ENCODE measurements at regions not wholly inside any gene's neighbourhood (a gene's known extent, or its start where the extent isn't known, plus 50 kb on each side); places are given as distances from the start of the nearest gene placed in this dataset.

GRCh38 chr6:155505608-155505989 lies 50.0 kb upstream of the NOX3 start (continued):
- no peak for TF ChIP-seq BHLHE40 (IDR thresholded peaks at IDR 0.05; ENCODE audit: low read depth, low read length)
- no peak for TF ChIP-seq MYC (IDR thresholded peaks at IDR 0.05; ENCODE audit: borderline replicate concordance, low read length)
- no peak for TF ChIP-seq RFX5 (IDR thresholded peaks at IDR 0.05)
- no peak for TF ChIP-seq ZC3H11A (IDR thresholded peaks at IDR 0.05)
- no peak for TF ChIP-seq GATA3 (IDR thresholded peaks at IDR 0.05; ENCODE audit: borderline replicate concordance)
- no peak for TF ChIP-seq CHD4 (IDR thresholded peaks at IDR 0.05; ENCODE audit: borderline replicate concordance)
- no peak for TF ChIP-seq TP53 (CRISPR knock-in tag; IDR thresholded peaks at IDR 0.05)
- TF ChIP-seq HES2 (IDR thresholded peaks at IDR 0.05), result no peak
- TF ChIP-seq USF2 (IDR thresholded peaks at IDR 0.05), result no peak

Small RNA genes in the stretch of these regions (small RNA-seq; reads per million reads assigned to genes)
- gene MIR1202 (0 reads per million in 6 experiments), gene RNU7-152P (0 reads per million in 6 experiments), gene SNORD28B (0 to 0.70 (median 0) reads per million in 6 experiments)

Data from A549 (cell line).